GM12878 (cell line): ENCODE measurements at regions not wholly inside any gene's neighbourhood (a gene's known extent, or its start where the extent isn't known, plus 50 kb on each side); places are given as distances from the start of the nearest gene placed in this dataset.

Source experiments
- ATAC-seq: fragments of 200-7000 bp; cut with Tn5 transposase; 3 replicates; pipeline ENCODE4 v1.9.1; 2020; ENCODE audit warnings: mild to moderate bottlenecking, moderate library complexity
- BruUV-seq: library from RNA; stranded (reverse); fragments of 400-500 nt; replicated peaks from 2 replicates; lab custom pipeline; 2021; lab: Mats Ljungman, UMichigan
- CTCF ChIA-PET: fragments of 300-600 bp; sonication (Branson Sonifier 250); formaldehyde crosslinking; extraction: SDS; loops from one replicate; lab custom pipeline; 2021; ENCODE audit warnings: inconsistent platforms; lab: Yijun Ruan, JAX
- POLR2A ChIA-PET: fragments of 350-600 bp; formaldehyde crosslinking; extraction: SDS; loops from one replicate; lab custom pipeline; 2021; ENCODE audit warnings: inconsistent platforms; lab: Charles Lee
- RAD21 ChIA-PET: fragments of 300-600 bp; sonication (Branson Sonifier 250); formaldehyde crosslinking; loops from one replicate; lab custom pipeline; 2023; ENCODE audit warnings: antibody characterized with exemption; ENCODE audit not compliant: unreplicated experiment; lab: Charles Lee
- SMC1A ChIA-PET: fragments of 300-600 bp; sonication (Branson Sonifier 250); formaldehyde crosslinking; loops from one replicate; lab custom pipeline; 2023; ENCODE audit not compliant: unreplicated experiment, uncharacterized antibody; lab: Charles Lee
- DNase-seq: peaks from one replicate; pipeline ENCODE4 v3.0.0-alpha.2; 2011; ENCODE audit warnings: low read depth, low spot score
- FAIRE-seq: peaks from 3 replicates; lab custom pipeline; 2011; peaks lifted over from hg19 to GRCh38; lab: Jason Lieb, UNC
- H2AFZ ChIP-seq: 2 replicates; pipeline ENCODE4 v1.6.0; 2011; ENCODE audit warnings: low read depth, low read length, control low read depth; ENCODE audit not compliant: control insufficient read depth
- H3K27ac ChIP-seq: 2 replicates; pipeline ENCODE4 v1.5.1; 2011; ENCODE audit warnings: control low read depth; ENCODE audit not compliant: control insufficient read depth, insufficient read depth
- H3K27me3 ChIP-seq, 2 experiments: replicated peaks in 1 of 2; 2 replicates each; pipeline versions ENCODE4 v1.6.0 to v1.6.1; 2011; ENCODE audit warnings: low read length in 1 of 2; ENCODE audit not compliant: control insufficient read depth in 2 of 2, insufficient read depth in 2 of 2
- H3K36me3 ChIP-seq, 2 experiments: 2 replicates each; pipeline ENCODE4 v1.5.1; 2011; ENCODE audit warnings: low read length in 1 of 2; ENCODE audit not compliant: control insufficient read depth in 2 of 2, insufficient read depth in 2 of 2
- H3K4me1 ChIP-seq: 2 replicates; pipeline ENCODE4 v1.6.1; 2011; ENCODE audit warnings: mild to moderate bottlenecking, low read length, moderate library complexity, mixed read lengths; ENCODE audit not compliant: control insufficient read depth, insufficient read depth
- H3K4me2 ChIP-seq: 2 replicates; pipeline ENCODE4 v1.6.0; 2011; ENCODE audit warnings: control low read depth; ENCODE audit not compliant: control insufficient read depth, insufficient read depth
- H3K4me3 ChIP-seq: fragments of 200-600 bp; sonication (generic); 2 replicates; pipeline ENCODE4 v1.5.1; 2016
- H3K79me2 ChIP-seq: 2 replicates; pipeline ENCODE4 v1.6.0; 2011; ENCODE audit warnings: low read length; ENCODE audit not compliant: control insufficient read depth, insufficient read depth
- H3K9ac ChIP-seq: 2 replicates; pipeline ENCODE4 v1.8.0; 2011; ENCODE audit warnings: low read length, control low read depth, mixed read lengths; ENCODE audit not compliant: control insufficient read depth, insufficient read depth
- H3K9me3 ChIP-seq: replicated peaks from 3 replicates; pipeline ENCODE4 v1.5.1; 2011; ENCODE audit warnings: mild to moderate bottlenecking, low read length; ENCODE audit not compliant: control insufficient read depth, insufficient read depth
- H4K20me1 ChIP-seq: 2 replicates; pipeline ENCODE4 v1.6.0; 2011; ENCODE audit not compliant: control insufficient read depth, insufficient read depth
- CTCF ChIP-seq, 3 experiments: IDR thresholded peaks in 2 of 3; conservative IDR thresholded peaks in 1 of 3; 2 replicates each; pipeline ENCODE4 v1.5.1; 2011; ENCODE audit warnings: low read depth in 3 of 3, low read length in 3 of 3, mild to moderate bottlenecking in 3 of 3, control low read depth in 2 of 3, moderate library complexity in 2 of 3, inconsistent platforms in 1 of 3, mixed read lengths in 1 of 3; ENCODE audit not compliant: control insufficient read depth in 2 of 3, insufficient read depth in 1 of 3; ENCODE audit errors: extremely low read depth in 1 of 3
- EGR1 ChIP-seq, 2 experiments: IDR thresholded peaks; 1 replicate in 1 of 2; 2 replicates in 1 of 2; pipeline ENCODE4 v1.6.1; 2011 to 2012; ENCODE audit warnings: low read depth in 2 of 2, low read length in 2 of 2, borderline replicate concordance in 1 of 2, mild to moderate bottlenecking in 1 of 2, moderate library complexity in 1 of 2
- ESRRA ChIP-seq: IDR thresholded peaks from 2 replicates; pipeline ENCODE4 v1.6.1; 2012; ENCODE audit warnings: mild to moderate bottlenecking, low read length, improper control_type of control experiment
- FOXK2 ChIP-seq: fragments of 450-650 bp; IDR thresholded peaks from 2 replicates; pipeline ENCODE4 v1.6.1; 2017; ENCODE audit warnings: mild to moderate bottlenecking, moderate library complexity
- KDM1A ChIP-seq: fragments of 200-600 bp; sonication (generic); IDR thresholded peaks from 2 replicates; pipeline ENCODE4 v1.6.1; 2016; ENCODE audit warnings: borderline replicate concordance
- MEF2B ChIP-seq: fragments of 450-650 bp; IDR thresholded peaks from 2 replicates; pipeline ENCODE4 v1.6.1; 2018; ENCODE audit warnings: mild to moderate bottlenecking, moderate library complexity; ENCODE audit not compliant: partially characterized antibody, poor library complexity, severe bottlenecking
- NFYA ChIP-seq: IDR thresholded peaks from 2 replicates; pipeline ENCODE4 v1.6.1; 2011; ENCODE audit warnings: low read depth, mild to moderate bottlenecking, low read length, improper control_type of control experiment, borderline replicate concordance
- NR2C1 ChIP-seq: fragments of 450-650 bp; IDR thresholded peaks from 2 replicates; pipeline ENCODE4 v1.6.1; 2017; ENCODE audit warnings: antibody characterized with exemption, mild to moderate bottlenecking, moderate library complexity
- SMAD1 ChIP-seq: fragments of 450-650 bp; IDR thresholded peaks from 2 replicates; pipeline ENCODE4 v1.6.1; 2018; ENCODE audit warnings: mild to moderate bottlenecking, low read depth; ENCODE audit not compliant: partially characterized antibody
- ZNF24 ChIP-seq: fragments of 450-650 bp; IDR thresholded peaks from 2 replicates; pipeline ENCODE4 v1.6.1; 2017; ENCODE audit warnings: antibody characterized with exemption, mild to moderate bottlenecking
- ZSCAN29 ChIP-seq: fragments of 450-650 bp; IDR thresholded peaks from 2 replicates; pipeline ENCODE4 v1.6.1; 2017; ENCODE audit warnings: mild to moderate bottlenecking, moderate library complexity
- WGBS: methylation state at CpG from one replicate; pipeline ENCODE4 v1.1.6; 2016; ENCODE audit warnings: low lambda C conversion rate; ENCODE audit not compliant: insufficient replicate concordance, insufficient coverage; ENCODE audit errors: missing lambda C conversion rate; 5-methylcytosine and 5-hydroxymethylcytosine counted together
- in situ Hi-C: fragments of 300-500 bp; cut with MboI; formaldehyde crosslinking; loops from 9 replicates; pipeline ENCODE4 v1.14.3; 2018; ENCODE audit warnings: mixed read lengths
- intact Hi-C: fragments of 100-400 bp; cut with micrococcal nuclease; formaldehyde crosslinking; loops from one replicate; pipeline ENCODE4 v1.14.2; 2022; ENCODE audit not compliant: unreplicated experiment
- TF ChIP-seq, protein P1 (sequence below): fragments of 450-650 bp; IDR thresholded peaks from 2 replicates; pipeline ENCODE4 v1.6.1; 2017; ENCODE audit warnings: antibody characterized with exemption, mild to moderate bottlenecking, moderate library complexity
- TF ChIP-seq, protein P2 (sequence below): fragments of 450-650 bp; formaldehyde crosslinking; IDR thresholded peaks from 2 replicates; pipeline ENCODE4 v1.4.0; 2022; ENCODE audit warnings: mild to moderate bottlenecking, moderate library complexity
- TF ChIP-seq, protein P3 (sequence below): fragments of 450-650 bp; IDR thresholded peaks from 2 replicates; pipeline ENCODE4 v1.6.1; 2016; ENCODE audit warnings: mild to moderate bottlenecking

- TF ChIP-seq, protein P1, sequence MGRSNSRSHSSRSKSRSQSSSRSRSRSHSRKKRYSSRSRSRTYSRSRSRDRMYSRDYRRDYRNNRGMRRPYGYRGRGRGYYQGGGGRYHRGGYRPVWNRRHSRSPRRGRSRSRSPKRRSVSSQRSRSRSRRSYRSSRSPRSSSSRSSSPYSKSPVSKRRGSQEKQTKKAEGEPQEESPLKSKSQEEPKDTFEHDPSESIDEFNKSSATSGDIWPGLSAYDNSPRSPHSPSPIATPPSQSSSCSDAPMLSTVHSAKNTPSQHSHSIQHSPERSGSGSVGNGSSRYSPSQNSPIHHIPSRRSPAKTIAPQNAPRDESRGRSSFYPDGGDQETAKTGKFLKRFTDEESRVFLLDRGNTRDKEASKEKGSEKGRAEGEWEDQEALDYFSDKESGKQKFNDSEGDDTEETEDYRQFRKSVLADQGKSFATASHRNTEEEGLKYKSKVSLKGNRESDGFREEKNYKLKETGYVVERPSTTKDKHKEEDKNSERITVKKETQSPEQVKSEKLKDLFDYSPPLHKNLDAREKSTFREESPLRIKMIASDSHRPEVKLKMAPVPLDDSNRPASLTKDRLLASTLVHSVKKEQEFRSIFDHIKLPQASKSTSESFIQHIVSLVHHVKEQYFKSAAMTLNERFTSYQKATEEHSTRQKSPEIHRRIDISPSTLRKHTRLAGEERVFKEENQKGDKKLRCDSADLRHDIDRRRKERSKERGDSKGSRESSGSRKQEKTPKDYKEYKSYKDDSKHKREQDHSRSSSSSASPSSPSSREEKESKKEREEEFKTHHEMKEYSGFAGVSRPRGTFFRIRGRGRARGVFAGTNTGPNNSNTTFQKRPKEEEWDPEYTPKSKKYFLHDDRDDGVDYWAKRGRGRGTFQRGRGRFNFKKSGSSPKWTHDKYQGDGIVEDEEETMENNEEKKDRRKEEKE: no peak
Measured at GRCh38 chr11:42301777-42302176, 842.3 kb upstream of the LRRC4C start (continued).

DNA sequence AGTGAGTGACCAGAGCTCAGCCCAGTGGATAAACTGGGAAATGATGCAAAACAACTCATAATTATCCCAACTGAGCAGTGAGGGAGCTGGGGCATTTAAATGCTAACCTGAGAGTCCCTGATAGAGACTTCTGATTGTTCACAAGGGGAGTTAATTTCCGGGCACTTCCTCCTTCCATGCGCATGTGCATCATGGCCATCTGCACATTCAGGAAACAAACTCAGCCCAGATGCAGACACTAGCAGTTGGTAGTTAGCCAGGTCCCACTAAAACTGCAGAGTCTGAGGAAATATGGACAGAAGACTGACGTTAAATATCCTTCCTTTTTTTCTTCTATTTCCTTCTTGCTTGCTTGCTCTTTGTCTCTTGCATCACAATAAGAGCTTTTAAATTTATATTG, 852.1 kb upstream of the LRRC4C start:
- Histone ChIP-seq H3K9ac (no peak overlapping the region), H3K79me2 (no peaks in the 10 kb centered on the region), H3K36me3 (no peaks in the 10 kb centered on the region), H3K27ac (no peak overlapping the region), H2AFZ (no peak overlapping the region), H3K4me1 (no peaks in the 10 kb centered on the region), H3K27me3 (no peaks in the 10 kb centered on the region), H3K4me2 (no peak overlapping the region), H3K4me3 (no peak overlapping the region), H3K9me3 (no peaks in the 10 kb centered on the region), H4K20me1 (no peaks in the 10 kb centered on the region)
- SMC1A ChIA-PET: interaction anchor here (0.7 kb wide), 1 partner anchor 31 kb away, joined by 4 read pairs; no protein-coding TSS in a partner anchor
- BruUV-seq: no TSS peak
- intact Hi-C loops (no loop called here), in situ Hi-C loops (no loop called here)
- TF ChIP-seq NR2C1 (no peak), SMAD1 (no peak), ZSCAN29 (no peak), FOXK2 (no peak), ESRRA (no peak), EGR1 (IDR thresholded peaks at IDR 0.05; ENCODE audit: borderline replicate concordance in 1 of 2, low read depth in 2 of 2, low read length in 2 of 2) (no peak), CTCF (IDR thresholded peaks at IDR 0.05 in 2 of 3, conservative IDR thresholded peaks at IDR 0.05 in 1 of 3; ENCODE audit: control insufficient read depth in 2 of 3, extremely low read depth in 1 of 3, insufficient read depth in 1 of 3, low read depth in 3 of 3, low read length in 3 of 3) (no peak), MEF2B (no peak), ZNF24 (no peak), NFYA (no peak), KDM1A (no peak)
- TF ChIP-seq, protein P2, sequence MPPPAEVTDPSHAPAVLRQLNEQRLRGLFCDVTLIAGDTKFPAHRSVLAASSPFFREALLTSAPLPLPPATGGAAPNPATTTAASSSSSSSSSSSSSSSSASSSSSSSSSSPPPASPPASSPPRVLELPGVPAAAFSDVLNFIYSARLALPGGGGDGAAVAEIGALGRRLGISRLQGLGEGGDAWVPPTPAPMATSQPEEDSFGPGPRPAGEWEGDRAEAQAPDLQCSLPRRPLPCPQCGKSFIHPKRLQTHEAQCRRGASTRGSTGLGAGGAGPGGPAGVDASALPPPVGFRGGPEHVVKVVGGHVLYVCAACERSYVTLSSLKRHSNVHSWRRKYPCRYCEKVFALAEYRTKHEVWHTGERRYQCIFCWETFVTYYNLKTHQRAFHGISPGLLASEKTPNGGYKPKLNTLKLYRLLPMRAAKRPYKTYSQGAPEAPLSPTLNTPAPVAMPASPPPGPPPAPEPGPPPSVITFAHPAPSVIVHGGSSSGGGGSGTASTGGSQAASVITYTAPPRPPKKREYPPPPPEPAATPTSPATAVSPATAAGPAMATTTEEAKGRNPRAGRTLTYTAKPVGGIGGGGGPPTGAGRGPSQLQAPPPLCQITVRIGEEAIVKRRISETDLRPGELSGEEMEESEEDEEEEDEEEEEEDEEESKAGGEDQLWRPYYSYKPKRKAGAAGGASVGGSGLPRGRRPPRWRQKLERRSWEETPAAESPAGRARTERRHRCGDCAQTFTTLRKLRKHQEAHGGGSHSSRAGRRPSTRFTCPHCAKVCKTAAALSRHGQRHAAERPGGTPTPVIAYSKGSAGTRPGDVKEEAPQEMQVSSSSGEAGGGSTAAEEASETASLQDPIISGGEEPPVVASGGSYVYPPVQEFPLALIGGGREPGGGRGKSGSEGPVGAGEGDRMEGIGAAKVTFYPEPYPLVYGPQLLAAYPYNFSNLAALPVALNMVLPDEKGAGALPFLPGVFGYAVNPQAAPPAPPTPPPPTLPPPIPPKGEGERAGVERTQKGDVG (CRISPR knock-in tag): no peak
- TF ChIP-seq, protein P3, sequence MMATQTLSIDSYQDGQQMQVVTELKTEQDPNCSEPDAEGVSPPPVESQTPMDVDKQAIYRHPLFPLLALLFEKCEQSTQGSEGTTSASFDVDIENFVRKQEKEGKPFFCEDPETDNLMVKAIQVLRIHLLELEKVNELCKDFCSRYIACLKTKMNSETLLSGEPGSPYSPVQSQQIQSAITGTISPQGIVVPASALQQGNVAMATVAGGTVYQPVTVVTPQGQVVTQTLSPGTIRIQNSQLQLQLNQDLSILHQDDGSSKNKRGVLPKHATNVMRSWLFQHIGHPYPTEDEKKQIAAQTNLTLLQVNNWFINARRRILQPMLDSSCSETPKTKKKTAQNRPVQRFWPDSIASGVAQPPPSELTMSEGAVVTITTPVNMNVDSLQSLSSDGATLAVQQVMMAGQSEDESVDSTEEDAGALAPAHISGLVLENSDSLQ: no peak
- POLR2A ChIA-PET: no interaction called here
- DNase-seq (no peak), ATAC-seq (no peak), FAIRE-seq (no peak)
- 0% methylated on average over 3 of the region's 3 CpGs for WGBS
- RAD21 ChIA-PET: no interaction called here
- CTCF ChIA-PET: interaction anchor here (0.7 kb wide), 1 partner anchor 897 kb away, joined by 3 read pairs; no protein-coding TSS in a partner anchor
